Panc1 (cell line): ENCODE measurements at regions not wholly inside any gene's neighbourhood (a gene's known extent, or its start where the extent isn't known, plus 50 kb on each side); places are given as distances from the start of the nearest gene placed in this dataset.

Experiments
- ATAC-seq: fragments of 200-7000 bp; cut with Tn5 transposase; 2 replicates; pipeline ENCODE4 v1.9.1; 2020; ENCODE audit warnings: mild to moderate bottlenecking, moderate library complexity
- BruUV-seq: library from RNA; stranded (reverse); fragments of 400-500 nt; replicated peaks from 2 replicates; lab custom pipeline; 2021; lab: Mats Ljungman, UMichigan
- CTCF ChIA-PET: fragments of 300-600 bp; sonication (Branson Sonifier 250); formaldehyde crosslinking; loops from one replicate; lab custom pipeline; 2022; ENCODE audit warnings: antibody characterized with exemption; lab: Charles Lee
- POLR2A ChIA-PET: fragments of 300-600 bp; sonication (Branson Sonifier 250); formaldehyde crosslinking; loops from one replicate; lab custom pipeline; 2022; ENCODE audit warnings: antibody characterized with exemption; lab: Charles Lee
- DNase-seq: peaks from one replicate; pipeline ENCODE4 v3.0.0-alpha.2; 2010; ENCODE audit warnings: low read depth, low spot score
- H3K27ac ChIP-seq: 2 replicates; pipeline ENCODE4 v1.5.1; 2011; ENCODE audit warnings: mild to moderate bottlenecking, low read length, inconsistent platforms
- H3K27me3 ChIP-seq: fragments of 200-500 bp; sonication (Bioruptor generic); 2 replicates; pipeline ENCODE4 v1.6.0; 2014; ENCODE audit warnings: low read length, inconsistent platforms; ENCODE audit not compliant: control insufficient read depth, insufficient read depth
- H3K36me3 ChIP-seq: fragments of 200-500 bp; sonication (Bioruptor generic); 2 replicates; pipeline ENCODE4 v1.5.1; 2014; ENCODE audit warnings: inconsistent platforms, mild to moderate bottlenecking, low read length, moderate library complexity; ENCODE audit not compliant: control insufficient read depth, insufficient read depth
- H3K4me1 ChIP-seq: 2 replicates; pipeline ENCODE4 v1.5.1; 2011; ENCODE audit warnings: inconsistent platforms, mild to moderate bottlenecking, low read length, moderate library complexity; ENCODE audit not compliant: control insufficient read depth, insufficient read depth
- H3K4me3 ChIP-seq, 2 experiments: 2 replicates each; pipeline ENCODE4 v1.5.1; 2011 to 2012; ENCODE audit warnings: low read depth in 2 of 2, low read length in 2 of 2, mild to moderate bottlenecking in 2 of 2, inconsistent platforms in 1 of 2, moderate library complexity in 1 of 2
- H3K9me3 ChIP-seq: fragments of 200-500 bp; sonication (Bioruptor generic); 2 replicates; pipeline ENCODE4 v1.5.1; 2014; ENCODE audit warnings: low read depth, mild to moderate bottlenecking, inconsistent platforms, low read length, moderate library complexity; ENCODE audit not compliant: control insufficient read depth, insufficient read depth
- CTCF ChIP-seq: fragments of 450-650 bp; IDR thresholded peaks from 2 replicates; pipeline ENCODE4 v1.5.1; 2017; ENCODE audit warnings: mild to moderate bottlenecking
- POLR2AphosphoS5 ChIP-seq: IDR thresholded peaks from 2 replicates; pipeline ENCODE4 v1.6.1; 2012; ENCODE audit warnings: mild to moderate bottlenecking, low read depth, low read length, moderate library complexity
- REST ChIP-seq, 2 experiments: IDR thresholded peaks; 2 replicates each; pipeline ENCODE4 v1.6.1; 2011 to 2012; ENCODE audit warnings: low read depth in 2 of 2, control low read depth in 1 of 2, low read length in 1 of 2, mild to moderate bottlenecking in 1 of 2, moderate library complexity in 1 of 2; ENCODE audit not compliant: insufficient read depth in 1 of 2
- SIN3A ChIP-seq: IDR thresholded peaks from 2 replicates; pipeline ENCODE4 v1.6.1; 2012; ENCODE audit warnings: low read depth, mild to moderate bottlenecking, low read length, moderate library complexity, borderline replicate concordance; ENCODE audit not compliant: insufficient read depth
- TCF7L2 ChIP-seq: IDR thresholded peaks from 2 replicates; pipeline ENCODE4 v1.6.1; 2011; ENCODE audit warnings: mild to moderate bottlenecking, low read depth, low read length, inconsistent platforms
- in situ Hi-C: cut with HindIII; loops from 2 replicates; pipeline ENCODE4 v1.10.0; 2016; ENCODE audit warnings: low sequenced_read_pairs, low pct_unique_long_range_greater_than_20kb
- intact Hi-C: fragments of 100-400 bp; cut with micrococcal nuclease; formaldehyde crosslinking; loops from one replicate; pipeline ENCODE4 v1.10.0; 2022; ENCODE audit not compliant: unreplicated experiment

- H3K4me3 ChIP-seq, result no peak overlapping the region
- H3K27me3 ChIP-seq, result no peaks in the 10 kb centered on the region
- H3K36me3 ChIP-seq, result no peaks in the 10 kb centered on the region
- no peaks in the 10 kb centered on the region for H3K9me3 ChIP-seq
- intact Hi-C loops (no loop called here), in situ Hi-C loops (no loop called here)
- no peak for DNase-seq
- TF ChIP-seq POLR2AphosphoS5 (no peak), CTCF (no peak), TCF7L2 (no peak), REST (IDR thresholded peaks at IDR 0.05; ENCODE audit: insufficient read depth in 1 of 2, low read depth in 2 of 2, low read length in 1 of 2) (no peak), SIN3A (no peak)
- no TSS peak for BruUV-seq
- no peak overlapping the region for H3K27ac ChIP-seq
- ChIA-PET POLR2A (no interaction called here), CTCF (no interaction called here)
- no peak for ATAC-seq
- H3K4me1 ChIP-seq, result no peaks in the 10 kb centered on the region
Observed at GRCh38 chr7:94135180-94135579, 131.0 kb upstream of the BET1 start.

DNA sequence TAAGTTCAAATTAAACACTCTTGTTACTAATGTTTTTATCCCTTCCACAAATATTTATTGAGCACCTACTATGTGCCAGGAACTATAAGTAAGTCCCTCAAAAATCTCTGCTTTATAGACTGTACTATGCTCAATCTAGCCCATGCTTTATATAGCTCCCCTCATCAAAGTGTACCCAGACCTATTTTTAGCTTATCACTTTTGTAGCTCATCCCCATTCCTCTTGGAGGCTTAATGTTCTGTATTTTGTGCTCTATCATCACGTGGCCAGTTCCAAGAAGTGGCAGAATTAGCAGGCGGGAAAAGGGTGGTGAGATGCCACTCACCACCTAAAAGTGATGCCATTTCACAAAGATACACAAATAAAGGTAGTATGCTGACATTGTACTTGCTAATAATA lies 138.1 kb upstream of the BET1 start:
- in situ Hi-C loops, result no loop called here
- Histone ChIP-seq H3K36me3 (0 out of 2 replicates have a peak, but pooled peaks cover 2% of the 10 kb centered on the region), H3K27me3 (no peaks in the 10 kb centered on the region), H3K4me1 (no peaks in the 10 kb centered on the region), H3K27ac (no peak overlapping the region), H3K9me3 (no peaks in the 10 kb centered on the region), H3K4me3 (no peak overlapping the region)
- ChIA-PET CTCF (no interaction called here), POLR2A (no interaction called here)
- intact Hi-C loops, result loop anchor here (1.0 kb wide), 1 partner anchor 26 kb away; no protein-coding TSS in a partner anchor
- no peak for DNase-seq
- no peak for ATAC-seq
- TF ChIP-seq CTCF (no peak), REST (IDR thresholded peaks at IDR 0.05; ENCODE audit: insufficient read depth in 1 of 2, low read depth in 2 of 2, low read length in 1 of 2) (no peak), POLR2AphosphoS5 (no peak), SIN3A (no peak), TCF7L2 (no peak)
- no TSS peak for BruUV-seq
